AG09309 (cell line): ENCODE measurements at regions not wholly inside any gene's neighbourhood (a gene's known extent, or its start where the extent isn't known, plus 50 kb on each side); places are given as distances from the start of the nearest gene placed in this dataset.

Experiments
- DNase-seq: peaks from one replicate; pipeline ENCODE4 v3.0.0-alpha.2; 2010; ENCODE audit warnings: low read depth
- H3K4me3 ChIP-seq: 2 replicates; pipeline ENCODE4 v1.5.1; 2011; ENCODE audit warnings: mild to moderate bottlenecking, low read depth, low read length, moderate library complexity; ENCODE audit not compliant: control insufficient read depth
- CTCF ChIP-seq: IDR thresholded peaks from 2 replicates; pipeline ENCODE4 v1.5.1; 2011; ENCODE audit warnings: mild to moderate bottlenecking, low read depth, low read length, inconsistent platforms; ENCODE audit not compliant: insufficient read depth, control insufficient read depth; ENCODE audit errors: missing control alignments

GRCh38 chr12:105804591-105805265, 334.0 kb downstream of the NUAK1 start:
- TF ChIP-seq CTCF, result no peak
- H3K4me3 ChIP-seq, result no peak overlapping the region

GRCh38 chr12:105805730-105806399, 332.9 kb downstream of the NUAK1 start:
- TF ChIP-seq CTCF, result no peak
- DNase-seq, result no peak
- H3K4me3 ChIP-seq, result no peak overlapping the region

More at GRCh38 chr12:105804591-105805265, 334.0 kb downstream of the NUAK1 start:
- no peak for DNase-seq

- no peak for DNase-seq
- no peak for TF ChIP-seq CTCF
- no peak overlapping the region for H3K4me3 ChIP-seq
These were observed 332.4 kb downstream of the NUAK1 start for GRCh38 chr12:105806400-105806770.

GRCh38 chr12:105812366-105812765, 326.4 kb downstream of the NUAK1 start:
- DNase-seq, result no peak
- TF ChIP-seq CTCF, result no peak
- H3K4me3 ChIP-seq, result no peak overlapping the region

- no peak for TF ChIP-seq CTCF
- DNase-seq, result no peak
- no peak overlapping the region for H3K4me3 ChIP-seq
These were observed 325.6 kb downstream of the NUAK1 start for GRCh38 chr12:105813201-105813600.

GRCh38 chr12:105814283-105814682, 324.5 kb downstream of the NUAK1 start:
- no peak for TF ChIP-seq CTCF
- no peak overlapping the region for H3K4me3 ChIP-seq
- no peak for DNase-seq
